Parathyroid adenoma (tissue), 2 donors: ENCODE measurements at regions not wholly inside any gene's neighbourhood (a gene's known extent, or its start where the extent isn't known, plus 50 kb on each side); places are given as distances from the start of the nearest gene placed in this dataset.

Experiments
- H2AFZ ChIP-seq: fragments of 300-600 bp; sonication (generic); one replicate; pipeline ENCODE4 v1.7.0; 2017; ENCODE audit warnings: antibody characterized with exemption, mild to moderate bottlenecking
- H3K27ac ChIP-seq: fragments of 300-600 bp; sonication (generic); one replicate; pipeline ENCODE4 v1.7.0; 2017
- H3K27me3 ChIP-seq: fragments of 300-600 bp; sonication (generic); one replicate; pipeline ENCODE4 v1.7.0; 2017; ENCODE audit warnings: low read length; ENCODE audit not compliant: control insufficient read depth, insufficient read depth
- H3K36me3 ChIP-seq: fragments of 300-600 bp; sonication (generic); one replicate; pipeline ENCODE4 v1.7.0; 2017; ENCODE audit warnings: low read length; ENCODE audit not compliant: control insufficient read depth, insufficient read depth
- H3K4me1 ChIP-seq: fragments of 300-600 bp; sonication (generic); one replicate; pipeline ENCODE4 v1.7.0; 2017; ENCODE audit warnings: control low read depth
- H3K4me2 ChIP-seq: fragments of 300-600 bp; sonication (generic); one replicate; pipeline ENCODE4 v1.7.0; 2017; ENCODE audit warnings: low read length
- H3K4me3 ChIP-seq: fragments of 300-600 bp; sonication (generic); one replicate; pipeline ENCODE4 v1.7.0; 2017; ENCODE audit warnings: low read depth, low read length
- H3K79me2 ChIP-seq: fragments of 300-600 bp; sonication (generic); one replicate; pipeline ENCODE4 v1.7.0; 2017; ENCODE audit warnings: control low read depth
- H3K9ac ChIP-seq: fragments of 300-600 bp; sonication (generic); one replicate; pipeline ENCODE4 v1.7.0; 2017; ENCODE audit warnings: mild to moderate bottlenecking
- H3K9me3 ChIP-seq: fragments of 300-600 bp; sonication (generic); one replicate; pipeline ENCODE4 v1.7.0; 2017; ENCODE audit warnings: low read length; ENCODE audit not compliant: control insufficient read depth
- CTCF ChIP-seq: fragments of 300-600 bp; sonication (generic); IDR thresholded peaks from one replicate; pipeline ENCODE4 v1.7.0; 2017; ENCODE audit warnings: antibody characterized with exemption, mild to moderate bottlenecking
- donor health status: primary hyperparathyroidism.

- Histone ChIP-seq H3K27me3 (no peaks in the 10 kb centered on the region), H3K9ac (no peak overlapping the region), H3K27ac (no peak overlapping the region), H3K4me3 (no peak overlapping the region), H3K79me2 (no peaks in the 10 kb centered on the region), H2AFZ (no peak overlapping the region), H3K9me3 (no peaks in the 10 kb centered on the region), H3K4me2 (no peak overlapping the region), H3K36me3 (no peaks in the 10 kb centered on the region), H3K4me1 (no peaks in the 10 kb centered on the region)
- no peak for TF ChIP-seq CTCF
Observed at GRCh38 chr12:45490232-45490881, 239.1 kb upstream of the ARID2 start.

- H3K4me1 ChIP-seq = no peaks in the 10 kb centered on the region
- H3K4me2 ChIP-seq = no peak overlapping the region
- H3K36me3 ChIP-seq = no peaks in the 10 kb centered on the region
- no peaks in the 10 kb centered on the region for H3K9me3 ChIP-seq
- no peak for TF ChIP-seq CTCF
- no peak overlapping the region for H3K27ac ChIP-seq
- H3K4me3 ChIP-seq = no peak overlapping the region
- H3K9ac ChIP-seq = no peak overlapping the region
- H2AFZ ChIP-seq = no peak overlapping the region
- H3K79me2 ChIP-seq = no peaks in the 10 kb centered on the region
- no peaks in the 10 kb centered on the region for H3K27me3 ChIP-seq
Observed at GRCh38 chr12:45494279-45494678, 235.2 kb upstream of the ARID2 start.

- H3K36me3 ChIP-seq = no peaks in the 10 kb centered on the region
- H3K79me2 ChIP-seq = no peaks in the 10 kb centered on the region
- H3K9me3 ChIP-seq = no peaks in the 10 kb centered on the region
- TF ChIP-seq CTCF = no peak
- H2AFZ ChIP-seq = no peak overlapping the region
- no peak overlapping the region for H3K4me2 ChIP-seq
- H3K9ac ChIP-seq = no peak overlapping the region
- no peaks in the 10 kb centered on the region for H3K4me1 ChIP-seq
- no peak overlapping the region for H3K27ac ChIP-seq
- H3K4me3 ChIP-seq = no peak overlapping the region
- no peaks in the 10 kb centered on the region for H3K27me3 ChIP-seq
Observed at GRCh38 chr12:45498645-45499044, 230.9 kb upstream of the ARID2 start.

DNA sequence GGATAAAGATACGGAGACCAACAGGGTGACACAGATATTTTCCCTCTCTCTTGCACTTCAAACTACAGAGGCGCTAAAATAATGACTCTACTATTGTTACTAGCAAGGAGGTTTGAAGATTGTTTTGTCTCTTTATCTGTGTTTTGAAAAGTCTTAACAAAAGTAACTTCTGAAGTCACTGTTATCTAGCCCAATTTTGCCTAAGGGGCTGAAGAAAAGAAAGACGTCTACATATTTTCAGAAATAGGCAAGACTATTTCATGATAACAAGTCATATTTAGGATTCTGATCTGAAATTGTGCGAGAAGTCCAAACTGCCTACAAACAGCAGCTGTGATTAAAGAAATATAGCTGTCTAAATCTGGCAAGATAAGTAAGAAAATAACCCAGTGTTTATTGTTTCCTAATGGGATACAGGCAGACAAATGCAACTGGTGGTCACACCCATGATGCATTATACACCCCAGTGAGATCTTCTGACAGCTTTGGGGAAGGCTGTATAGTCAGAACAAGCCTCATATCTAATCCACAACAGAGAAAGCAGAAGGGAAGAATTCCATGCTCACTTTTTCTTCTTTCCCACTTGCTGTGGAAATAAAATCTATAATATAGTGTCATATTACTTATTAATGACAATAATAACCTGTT is 226.9 kb upstream of the ARID2 start:
- H2AFZ ChIP-seq = no peak overlapping the region
- no peak overlapping the region for H3K4me2 ChIP-seq
- no peaks in the 10 kb centered on the region for H3K79me2 ChIP-seq
- H3K27me3 ChIP-seq = no peaks in the 10 kb centered on the region
- H3K4me3 ChIP-seq = no peak overlapping the region
- no peak overlapping the region for H3K9ac ChIP-seq
- H3K9me3 ChIP-seq = no peaks in the 10 kb centered on the region
- H3K27ac ChIP-seq = no peak overlapping the region
- no peaks in the 10 kb centered on the region for H3K4me1 ChIP-seq
- TF ChIP-seq CTCF = no peak
- H3K36me3 ChIP-seq = no peaks in the 10 kb centered on the region

DNA sequence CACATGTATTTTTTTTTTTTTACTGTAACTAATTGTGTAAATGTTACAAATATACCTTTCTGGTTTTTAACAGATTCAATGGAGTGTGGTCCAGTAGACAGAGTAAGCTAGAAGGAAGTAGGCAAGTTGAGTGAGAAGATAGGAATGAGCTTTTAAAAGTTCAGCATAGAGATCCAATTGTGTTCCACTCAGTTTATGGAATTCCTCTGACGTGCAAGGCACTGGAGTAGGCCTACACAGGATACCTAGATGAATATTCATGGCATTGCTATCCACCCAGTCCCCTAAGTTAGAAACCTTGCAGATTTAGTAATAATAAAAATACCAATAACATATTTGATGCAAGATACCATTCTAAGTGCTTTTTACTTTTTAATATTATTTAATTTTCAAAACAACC is 225.6 kb upstream of the ARID2 start:
- Histone ChIP-seq H3K4me1 (no peaks in the 10 kb centered on the region), H3K27me3 (no peaks in the 10 kb centered on the region), H3K4me3 (no peak overlapping the region), H3K4me2 (no peak overlapping the region), H3K27ac (no peak overlapping the region), H3K9me3 (no peaks in the 10 kb centered on the region), H3K36me3 (no peaks in the 10 kb centered on the region), H2AFZ (no peak overlapping the region), H3K79me2 (no peaks in the 10 kb centered on the region), H3K9ac (no peak overlapping the region)
- no peak for TF ChIP-seq CTCF
